Thyroid gland (tissue), 4 donors: ENCODE measurements at regions not wholly inside any gene's neighbourhood (a gene's known extent, or its start where the extent isn't known, plus 50 kb on each side); places are given as distances from the start of the nearest gene placed in this dataset.

Source experiments
- POLR2A ChIP-seq, 2 donors: fragments of 450-650 bp; IDR thresholded peaks; one replicate each; pipeline ENCODE4 v1.6.1; 2017; ENCODE audit warnings: antibody characterized with exemption in 2 of 2, mild to moderate bottlenecking in 2 of 2, moderate library complexity in 1 of 2
- TF ChIP-seq, protein P1 (sequence below), 6 experiments: fragments of 200-600 bp in 3 of 6; fragments of 450-650 bp in 3 of 6; sonication (generic) in 3 of 6; IDR thresholded peaks; one replicate each; pipeline ENCODE4 v1.5.1; 2016 to 2019; ENCODE audit warnings: antibody characterized with exemption in 6 of 6, mild to moderate bottlenecking in 2 of 6, inconsistent platforms in 1 of 6, moderate library complexity in 1 of 6

DNA sequence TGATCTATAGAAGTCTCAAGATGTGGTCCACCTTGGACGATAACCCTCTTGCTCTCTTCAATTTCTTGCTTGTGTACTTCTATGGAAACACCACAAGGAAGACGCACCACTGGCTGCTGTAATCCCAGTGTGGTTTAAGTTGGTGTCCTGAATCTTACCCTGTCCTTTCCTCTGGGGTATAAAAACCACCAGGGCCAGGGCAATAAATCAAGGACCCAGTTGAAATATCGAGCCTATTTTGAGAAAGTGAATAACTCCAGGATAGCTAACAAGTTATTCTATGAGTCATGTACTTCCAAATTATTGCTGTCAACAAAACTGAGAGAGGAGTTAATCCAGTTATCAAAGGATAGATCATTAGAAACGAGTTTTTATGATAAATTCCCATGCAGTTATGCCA lies 137.0 kb downstream of the RND3 start:
- TF ChIP-seq, protein P1, sequence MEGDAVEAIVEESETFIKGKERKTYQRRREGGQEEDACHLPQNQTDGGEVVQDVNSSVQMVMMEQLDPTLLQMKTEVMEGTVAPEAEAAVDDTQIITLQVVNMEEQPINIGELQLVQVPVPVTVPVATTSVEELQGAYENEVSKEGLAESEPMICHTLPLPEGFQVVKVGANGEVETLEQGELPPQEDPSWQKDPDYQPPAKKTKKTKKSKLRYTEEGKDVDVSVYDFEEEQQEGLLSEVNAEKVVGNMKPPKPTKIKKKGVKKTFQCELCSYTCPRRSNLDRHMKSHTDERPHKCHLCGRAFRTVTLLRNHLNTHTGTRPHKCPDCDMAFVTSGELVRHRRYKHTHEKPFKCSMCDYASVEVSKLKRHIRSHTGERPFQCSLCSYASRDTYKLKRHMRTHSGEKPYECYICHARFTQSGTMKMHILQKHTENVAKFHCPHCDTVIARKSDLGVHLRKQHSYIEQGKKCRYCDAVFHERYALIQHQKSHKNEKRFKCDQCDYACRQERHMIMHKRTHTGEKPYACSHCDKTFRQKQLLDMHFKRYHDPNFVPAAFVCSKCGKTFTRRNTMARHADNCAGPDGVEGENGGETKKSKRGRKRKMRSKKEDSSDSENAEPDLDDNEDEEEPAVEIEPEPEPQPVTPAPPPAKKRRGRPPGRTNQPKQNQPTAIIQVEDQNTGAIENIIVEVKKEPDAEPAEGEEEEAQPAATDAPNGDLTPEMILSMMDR (IDR thresholded peaks at IDR 0.05) = no peak
- TF ChIP-seq POLR2A (IDR thresholded peaks at IDR 0.05) = no peak
